ENCODE measurements at regions not wholly inside any gene's neighbourhood (a gene's known extent, or its start where the extent isn't known, plus 50 kb on each side); places are given as distances from the start of the nearest gene placed in this dataset.

GRCh38 chr10:3421537-3422257 is 249.1 kb upstream of the PITRM1 start:
- H3K4me1 ChIP-seq (ENCODE audit: control insufficient read depth, insufficient read depth, low read length): no peaks in the 10 kb centered on the region
- WGBS: 76% methylated on average over 16 of the region's 16 CpGs
- ATAC-seq (no peak), DNase-seq (no peak)
- no peaks in the 10 kb centered on the region for H3K9me3 ChIP-seq (ENCODE audit: control insufficient read depth, low read length)
- intact Hi-C loops (cut with DNase I): no loop called here
- H3K27ac ChIP-seq (ENCODE audit: low read length): no peak overlapping the region
- H3K27me3 ChIP-seq (ENCODE audit: control insufficient read depth, insufficient read depth): no peaks in the 10 kb centered on the region
- H3K4me3 ChIP-seq (ENCODE audit: low read length): no peak overlapping the region

GRCh38 chr10:3420527-3421469 is 248.2 kb upstream of the PITRM1 start:
- no peaks in the 10 kb centered on the region for H3K4me1 ChIP-seq (ENCODE audit: control insufficient read depth, insufficient read depth, low read length)
- DNase-seq: no peak
- no peak for ATAC-seq
- no peak overlapping the region for H3K27ac ChIP-seq (ENCODE audit: low read length)
- H3K9me3 ChIP-seq (ENCODE audit: control insufficient read depth, low read length): no peaks in the 10 kb centered on the region
- no peaks in the 10 kb centered on the region for H3K27me3 ChIP-seq (ENCODE audit: control insufficient read depth, insufficient read depth)
- H3K4me3 ChIP-seq (ENCODE audit: low read length): no peak overlapping the region
- intact Hi-C loops (cut with DNase I): no loop called here
- 92% methylated on average over 18 of the region's 18 CpGs for WGBS

GRCh38 chr10:3419719-3420495 is 247.3 kb upstream of the PITRM1 start:
- no peak for DNase-seq
- Histone ChIP-seq H3K27ac (ENCODE audit: low read length) (no peak overlapping the region), H3K9me3 (ENCODE audit: control insufficient read depth, low read length) (no peaks in the 10 kb centered on the region), H3K27me3 (ENCODE audit: control insufficient read depth, insufficient read depth) (no peaks in the 10 kb centered on the region), H3K4me1 (ENCODE audit: control insufficient read depth, insufficient read depth, low read length) (no peaks in the 10 kb centered on the region), H3K4me3 (ENCODE audit: low read length) (no peak overlapping the region)
- intact Hi-C loops (cut with DNase I): no loop called here
- no peak for ATAC-seq
- 79% methylated on average over 12 of the region's 12 CpGs for WGBS

- DNase-seq (no peak), ATAC-seq (no peak)
- Histone ChIP-seq H3K4me1 (ENCODE audit: control insufficient read depth, insufficient read depth, low read length) (no peaks in the 10 kb centered on the region), H3K9me3 (ENCODE audit: control insufficient read depth, low read length) (no peaks in the 10 kb centered on the region), H3K4me3 (ENCODE audit: low read length) (no peak overlapping the region), H3K27ac (ENCODE audit: low read length) (no peak overlapping the region), H3K27me3 (ENCODE audit: control insufficient read depth, insufficient read depth) (no peaks in the 10 kb centered on the region)
- intact Hi-C loops (cut with DNase I): no loop called here
- WGBS: 77% methylated on average over 12 of the region's 12 CpGs
Measured at GRCh38 chr10:3418926-3419325, 246.3 kb upstream of the PITRM1 start.

GRCh38 chr10:3418041-3418754 is 245.6 kb upstream of the PITRM1 start:
- H3K27ac ChIP-seq (ENCODE audit: low read length): no peak overlapping the region
- H3K4me3 ChIP-seq (ENCODE audit: low read length): no peak overlapping the region
- 76% methylated on average over 13 of the region's 13 CpGs for WGBS
- DNase-seq: no peak
- H3K27me3 ChIP-seq (ENCODE audit: control insufficient read depth, insufficient read depth): no peaks in the 10 kb centered on the region
- no peaks in the 10 kb centered on the region for H3K4me1 ChIP-seq (ENCODE audit: control insufficient read depth, insufficient read depth, low read length)
- intact Hi-C loops (cut with DNase I): no loop called here
- no peak for ATAC-seq
- no peaks in the 10 kb centered on the region for H3K9me3 ChIP-seq (ENCODE audit: control insufficient read depth, low read length)

GRCh38 chr10:3417096-3417495 is 244.5 kb upstream of the PITRM1 start:
- no peaks in the 10 kb centered on the region for H3K27me3 ChIP-seq (ENCODE audit: control insufficient read depth, insufficient read depth)
- DNase-seq (no peak), ATAC-seq (no peak)
- intact Hi-C loops (cut with DNase I): no loop called here
- no peaks in the 10 kb centered on the region for H3K4me1 ChIP-seq (ENCODE audit: control insufficient read depth, insufficient read depth, low read length)
- WGBS: 96% methylated on average over 9 of the region's 9 CpGs
- no peaks in the 10 kb centered on the region for H3K9me3 ChIP-seq (ENCODE audit: control insufficient read depth, low read length)
- H3K4me3 ChIP-seq (ENCODE audit: low read length): no peak overlapping the region
- H3K27ac ChIP-seq (ENCODE audit: low read length): no peak overlapping the region

- no peak for ATAC-seq
Measured at GRCh38 chr10:3415878-3416605, 243.5 kb upstream of the PITRM1 start.

GRCh38 chr10:3415038-3415736 is 242.6 kb upstream of the PITRM1 start:
- Histone ChIP-seq H3K27me3 (ENCODE audit: control insufficient read depth, insufficient read depth) (no peaks in the 10 kb centered on the region), H3K27ac (ENCODE audit: low read length) (no peak overlapping the region), H3K4me3 (ENCODE audit: low read length) (no peak overlapping the region), H3K4me1 (ENCODE audit: control insufficient read depth, insufficient read depth, low read length) (no peaks in the 10 kb centered on the region), H3K9me3 (ENCODE audit: control insufficient read depth, low read length) (no peaks in the 10 kb centered on the region)
- ATAC-seq (no peak), DNase-seq (no peak)
- intact Hi-C loops (cut with DNase I): no loop called here
- WGBS: 82% methylated on average over 21 of the region's 21 CpGs

More at GRCh38 chr10:3415878-3416605, 243.5 kb upstream of the PITRM1 start:
- WGBS: 86% methylated on average over 17 of the region's 17 CpGs
- no peak for DNase-seq
- intact Hi-C loops (cut with DNase I): no loop called here
- Histone ChIP-seq H3K27ac (ENCODE audit: low read length) (no peak overlapping the region), H3K4me1 (ENCODE audit: control insufficient read depth, insufficient read depth, low read length) (no peaks in the 10 kb centered on the region), H3K4me3 (ENCODE audit: low read length) (no peak overlapping the region), H3K27me3 (ENCODE audit: control insufficient read depth, insufficient read depth) (no peaks in the 10 kb centered on the region), H3K9me3 (ENCODE audit: control insufficient read depth, low read length) (no peaks in the 10 kb centered on the region)

GRCh38 chr10:3414667-3415023 is 242.1 kb upstream of the PITRM1 start:
- Histone ChIP-seq H3K27me3 (ENCODE audit: control insufficient read depth, insufficient read depth) (no peaks in the 10 kb centered on the region), H3K4me3 (ENCODE audit: low read length) (no peak overlapping the region), H3K4me1 (ENCODE audit: control insufficient read depth, insufficient read depth, low read length) (no peaks in the 10 kb centered on the region), H3K9me3 (ENCODE audit: control insufficient read depth, low read length) (no peaks in the 10 kb centered on the region), H3K27ac (ENCODE audit: low read length) (no peak overlapping the region)
- 58% methylated on average over 10 of the region's 10 CpGs for WGBS
- intact Hi-C loops (cut with DNase I): no loop called here
- ATAC-seq (no peak), DNase-seq (no peak)
